Mesodermal cell (in vitro differentiated cells): ENCODE measurements at regions not wholly inside any gene's neighbourhood (a gene's known extent, or its start where the extent isn't known, plus 50 kb on each side); places are given as distances from the start of the nearest gene placed in this dataset.

ENCODE experiments used
- H3K27ac ChIP-seq: 2 replicates; pipeline ENCODE4 v1.7.0; 2013; ENCODE audit warnings: mild to moderate bottlenecking, low read depth, low read length, moderate library complexity; ENCODE audit not compliant: severe bottlenecking
- H3K36me3 ChIP-seq: 2 replicates; pipeline ENCODE4 v1.7.1; 2013; ENCODE audit warnings: mild to moderate bottlenecking, low read length, moderate library complexity; ENCODE audit not compliant: control insufficient read depth, insufficient read depth
- H3K4me1 ChIP-seq: one replicate; pipeline ENCODE4 v1.7.1; 2013; ENCODE audit warnings: mild to moderate bottlenecking, low read length; ENCODE audit not compliant: insufficient read depth, control insufficient read depth, poor library complexity, severe bottlenecking
- H3K4me3 ChIP-seq: 2 replicates; pipeline ENCODE4 v1.7.0; 2013; ENCODE audit warnings: low read length, control low read depth, mild to moderate bottlenecking; ENCODE audit not compliant: insufficient read depth, poor library complexity, severe bottlenecking; ENCODE audit errors: extremely low read depth
- H3K9me3 ChIP-seq: 2 replicates; pipeline ENCODE4 v1.7.1; 2013; ENCODE audit warnings: mild to moderate bottlenecking, low read length, moderate library complexity; ENCODE audit not compliant: control insufficient read depth
- WGBS, 2 experiments: methylation state at CpG; one replicate each; pipeline ENCODE4 v1.1.5; 2013; ENCODE audit warnings: missing lambda C conversion rate in 2 of 2; ENCODE audit not compliant: insufficient coverage in 2 of 2; 5-methylcytosine and 5-hydroxymethylcytosine counted together

DNA sequence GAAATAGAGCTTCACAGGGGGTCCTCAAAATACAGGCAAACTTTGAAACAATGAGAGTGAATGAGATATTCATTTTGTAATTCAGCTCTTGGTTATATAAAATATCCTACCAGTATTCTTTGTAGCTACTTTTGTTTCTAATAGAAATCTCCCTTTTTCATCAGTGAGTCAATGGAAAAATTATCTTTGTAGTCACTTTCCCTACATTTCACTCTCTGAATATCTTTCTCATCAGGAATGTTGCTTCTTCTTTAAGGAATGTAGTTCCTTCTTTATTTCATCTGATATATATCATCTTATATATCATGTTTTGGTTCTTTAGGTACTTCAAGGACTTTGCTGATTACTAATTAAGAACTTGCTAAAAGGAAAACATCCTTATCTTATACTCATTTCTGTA, 280.3 kb upstream of the NUDT12 start:
- Histone ChIP-seq H3K27ac (no peak overlapping the region), H3K36me3 (no peaks in the 10 kb centered on the region), H3K9me3 (no peaks in the 10 kb centered on the region), H3K4me3 (no peak overlapping the region), H3K4me1 (no peaks in the 10 kb centered on the region)

DNA sequence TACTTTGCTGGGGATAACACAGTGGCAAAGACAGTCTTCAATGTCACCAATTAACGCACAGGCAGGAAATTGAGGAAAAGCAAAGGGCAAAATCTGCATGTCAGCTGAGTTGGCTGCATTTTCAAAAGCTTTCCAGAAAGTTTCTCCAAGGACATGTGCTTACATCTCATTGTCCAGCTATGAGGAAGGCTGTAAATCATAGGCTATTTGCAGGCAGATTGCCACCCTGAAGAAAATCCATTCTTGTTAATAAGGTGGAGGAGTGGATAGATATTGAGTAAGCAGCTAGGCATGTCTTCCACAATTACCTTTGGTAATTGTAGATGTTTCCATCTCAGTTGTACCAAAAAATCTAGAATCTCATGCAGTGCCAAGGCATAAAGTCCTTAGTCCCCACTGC, 278.0 kb upstream of the NUDT12 start:
- H3K9me3 ChIP-seq, result no peaks in the 10 kb centered on the region

DNA sequence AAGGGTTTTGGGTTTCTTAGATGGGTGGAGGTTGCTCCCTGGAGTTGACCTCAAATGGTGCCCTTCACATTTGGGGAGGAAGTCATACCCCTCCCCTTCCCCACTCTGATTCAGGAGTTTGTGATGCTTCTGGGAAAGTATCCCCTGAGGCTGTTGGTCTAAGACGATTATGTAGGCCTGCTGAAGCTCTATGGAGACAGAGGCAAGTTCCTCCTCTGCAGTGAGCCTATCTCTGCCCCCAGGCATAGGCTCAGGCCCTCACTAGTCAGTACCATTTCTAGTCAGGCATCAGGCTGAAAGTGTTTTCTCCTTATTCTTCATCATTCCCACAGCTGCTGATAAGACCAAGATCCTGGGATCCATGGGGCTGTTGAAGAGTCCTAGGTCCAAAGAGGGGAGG, 271.6 kb upstream of the NUDT12 start:
- Histone ChIP-seq H3K36me3 (no peaks in the 10 kb centered on the region), H3K4me1 (no peaks in the 10 kb centered on the region), H3K9me3 (no peaks in the 10 kb centered on the region), H3K4me3 (no peak overlapping the region), H3K27ac (no peak overlapping the region)
- 50 to 60% methylated on average over 1 of the region's 1 CpG for WGBS, 2 experiments

More for the DNA sequence above, 278.0 kb upstream of the NUDT12 start:
- Histone ChIP-seq H3K36me3 (no peaks in the 10 kb centered on the region), H3K27ac (no peak overlapping the region), H3K4me3 (no peak overlapping the region), H3K4me1 (no peaks in the 10 kb centered on the region)
- 80 to 93% methylated on average over 1 of the region's 1 CpG for WGBS, 2 experiments

DNA sequence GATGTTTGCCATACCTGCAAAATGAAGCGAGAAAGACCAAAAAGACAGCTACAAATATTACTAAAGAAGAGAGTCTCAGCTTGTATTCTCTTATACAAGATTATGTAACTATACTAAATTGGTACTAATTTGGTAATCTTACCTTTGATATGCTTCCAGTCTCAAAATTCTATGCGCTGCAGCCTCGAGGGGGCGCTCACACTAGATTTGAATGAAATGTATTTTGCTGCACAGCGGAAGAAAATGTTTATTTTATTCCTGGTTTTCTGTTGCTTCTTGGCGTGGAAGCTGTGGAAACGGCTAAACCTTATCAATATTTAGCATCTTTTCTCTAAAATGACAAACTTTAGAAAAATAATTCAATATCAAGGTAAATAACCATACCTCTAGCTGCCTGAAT, 267.0 kb upstream of the NUDT12 start:
- Histone ChIP-seq H3K4me1 (no peaks in the 10 kb centered on the region), H3K4me3 (no peak overlapping the region), H3K36me3 (no peaks in the 10 kb centered on the region), H3K27ac (no peak overlapping the region), H3K9me3 (no peaks in the 10 kb centered on the region)
- WGBS, 2 experiments, result 64 to 100% methylated on average over 1 to 5 of the region's 7 CpGs

DNA sequence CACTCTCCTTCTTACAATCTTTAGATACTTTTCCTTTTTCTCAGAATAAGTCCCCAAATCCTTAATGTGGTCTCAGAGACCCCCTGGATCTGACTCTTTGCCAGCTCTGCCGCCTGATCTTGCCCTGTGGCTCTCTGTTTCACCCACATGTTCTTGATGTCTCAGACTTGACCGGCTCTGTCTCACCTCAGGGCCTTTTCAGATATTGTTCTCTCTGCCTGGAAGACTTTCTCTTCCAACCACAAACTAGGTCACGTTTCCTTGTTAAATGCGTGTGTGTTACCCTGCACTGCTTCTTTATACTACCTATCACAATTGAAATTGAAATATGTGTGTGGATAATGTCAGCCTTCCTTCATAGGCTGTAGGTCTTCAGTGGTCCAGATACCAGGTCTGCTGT, 265.4 kb upstream of the NUDT12 start:
- 90 to 100% methylated on average over 2 of the region's 4 CpGs for WGBS, 2 experiments
- H3K4me1 ChIP-seq, result no peaks in the 10 kb centered on the region
- no peak overlapping the region for H3K27ac ChIP-seq
- H3K4me3 ChIP-seq, result no peak overlapping the region
- no peaks in the 10 kb centered on the region for H3K36me3 ChIP-seq
- H3K9me3 ChIP-seq, result no peaks in the 10 kb centered on the region

DNA sequence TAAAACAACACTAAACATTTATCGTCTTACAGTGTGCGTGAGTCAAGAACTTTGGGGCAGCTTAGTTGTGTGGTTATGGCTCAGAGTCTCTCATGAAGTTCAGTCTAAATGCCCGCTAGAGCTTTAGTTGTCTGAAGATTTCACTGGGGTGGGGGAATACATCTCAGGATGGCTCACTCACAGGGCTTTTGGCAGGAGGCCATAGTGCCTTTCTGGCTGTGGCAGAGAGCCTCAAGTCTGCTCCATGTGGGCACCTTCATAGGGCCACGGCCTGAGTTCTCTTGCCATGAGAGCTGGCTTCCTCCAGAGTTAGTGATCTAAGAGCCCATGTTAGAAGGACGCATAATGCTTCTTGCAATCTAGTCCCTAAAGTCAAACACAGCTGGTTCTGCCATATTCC, 258.8 kb upstream of the NUDT12 start:
- 88 to 93% methylated on average over 4 of the region's 5 CpGs for WGBS, 2 experiments
- Histone ChIP-seq H3K4me1 (no peaks in the 10 kb centered on the region), H3K9me3 (no peaks in the 10 kb centered on the region), H3K27ac (no peak overlapping the region), H3K36me3 (no peaks in the 10 kb centered on the region), H3K4me3 (no peak overlapping the region)

DNA sequence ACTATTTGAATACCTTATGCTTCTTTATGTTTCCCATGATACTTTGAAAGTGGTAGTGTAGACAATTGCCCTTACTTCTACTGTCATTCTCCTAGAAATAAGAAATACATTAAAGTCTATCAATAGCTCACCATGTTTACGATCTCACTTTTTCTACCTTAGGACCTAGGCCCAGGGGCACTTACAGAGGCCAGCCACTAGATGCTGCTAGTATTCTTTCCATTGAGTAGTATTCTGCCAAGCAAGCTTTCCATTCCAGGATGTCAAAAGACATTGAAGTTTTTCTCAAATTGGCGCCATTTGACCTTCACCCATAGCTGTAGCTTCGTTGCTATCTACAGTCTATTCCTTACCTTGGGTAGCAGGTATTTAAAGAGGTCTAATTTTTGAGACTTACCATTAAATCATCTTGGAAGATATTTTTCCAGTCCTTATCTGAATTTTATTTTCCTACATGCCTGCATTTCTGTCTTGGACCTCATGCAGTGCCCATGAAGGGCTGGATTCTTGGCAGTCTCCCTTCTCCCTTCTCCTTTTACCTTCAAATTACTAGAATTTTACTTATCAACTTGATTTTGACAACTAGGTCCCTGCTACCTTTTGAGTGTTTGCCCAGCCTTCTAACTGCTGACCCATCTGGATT, 246.0 kb upstream of the NUDT12 start:
- H3K4me3 ChIP-seq, result no peak overlapping the region
- H3K36me3 ChIP-seq, result no peaks in the 10 kb centered on the region
- WGBS, 2 experiments, result 40 to 45% methylated on average over 1 to 2 of the region's 3 CpGs
- no peaks in the 10 kb centered on the region for H3K9me3 ChIP-seq
- H3K27ac ChIP-seq, result no peak overlapping the region
- peaks cover 21% of the 10 kb centered on the region for H3K4me1 ChIP-seq

DNA sequence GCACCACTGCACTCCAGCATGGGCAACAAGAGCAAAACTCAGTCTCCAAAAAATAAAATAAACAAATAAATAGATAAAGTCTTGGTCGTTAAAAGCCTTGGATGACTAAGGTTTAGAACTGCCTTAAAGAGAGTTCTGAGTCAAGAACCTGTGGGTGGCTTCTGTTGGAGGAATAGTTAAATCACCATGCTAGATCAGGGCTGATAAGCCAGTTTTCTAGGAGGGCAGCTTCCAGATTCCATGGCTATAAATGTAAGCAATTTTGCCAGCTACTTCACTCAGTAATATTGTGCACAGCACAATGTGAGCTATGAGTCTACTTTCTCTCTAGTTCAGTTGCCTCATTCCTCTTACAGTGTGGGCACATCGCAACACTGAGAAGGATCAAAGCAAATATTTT, 242.1 kb upstream of the NUDT12 start:
- Histone ChIP-seq H3K27ac (no peak overlapping the region), H3K4me3 (no peak overlapping the region), H3K9me3 (no peaks in the 10 kb centered on the region), H3K36me3 (no peaks in the 10 kb centered on the region), H3K4me1 (peaks cover 21% of the 10 kb centered on the region)
- no CpG with 5 or more reads among the region's 2 CpGs for WGBS, 2 experiments

DNA sequence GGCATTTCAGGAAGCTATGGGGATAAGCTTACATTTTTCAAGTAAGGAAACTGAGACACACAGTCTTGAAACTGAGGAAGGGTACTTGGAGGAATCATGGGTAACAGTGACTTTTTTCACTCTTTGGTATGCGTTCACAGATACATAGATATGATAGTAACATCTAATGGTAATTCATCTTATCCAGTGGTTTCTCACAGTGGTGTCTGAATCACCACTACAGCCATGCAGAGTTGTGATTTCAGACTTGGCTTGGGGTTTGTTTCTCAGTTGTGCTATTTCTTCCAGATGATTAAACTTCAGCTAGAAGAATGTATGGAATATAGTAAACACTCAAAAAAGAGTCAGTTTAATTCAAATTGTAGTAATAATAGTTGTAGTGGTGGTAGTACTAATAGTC, 239.1 kb upstream of the NUDT12 start:
- H3K27ac ChIP-seq, result no peak overlapping the region
- H3K36me3 ChIP-seq, result no peaks in the 10 kb centered on the region
- no CpG with 5 or more reads among the region's 1 CpG for WGBS, 2 experiments
- peaks cover 14% of the 10 kb centered on the region for H3K4me1 ChIP-seq
- H3K9me3 ChIP-seq, result no peaks in the 10 kb centered on the region
- no peak overlapping the region for H3K4me3 ChIP-seq

DNA sequence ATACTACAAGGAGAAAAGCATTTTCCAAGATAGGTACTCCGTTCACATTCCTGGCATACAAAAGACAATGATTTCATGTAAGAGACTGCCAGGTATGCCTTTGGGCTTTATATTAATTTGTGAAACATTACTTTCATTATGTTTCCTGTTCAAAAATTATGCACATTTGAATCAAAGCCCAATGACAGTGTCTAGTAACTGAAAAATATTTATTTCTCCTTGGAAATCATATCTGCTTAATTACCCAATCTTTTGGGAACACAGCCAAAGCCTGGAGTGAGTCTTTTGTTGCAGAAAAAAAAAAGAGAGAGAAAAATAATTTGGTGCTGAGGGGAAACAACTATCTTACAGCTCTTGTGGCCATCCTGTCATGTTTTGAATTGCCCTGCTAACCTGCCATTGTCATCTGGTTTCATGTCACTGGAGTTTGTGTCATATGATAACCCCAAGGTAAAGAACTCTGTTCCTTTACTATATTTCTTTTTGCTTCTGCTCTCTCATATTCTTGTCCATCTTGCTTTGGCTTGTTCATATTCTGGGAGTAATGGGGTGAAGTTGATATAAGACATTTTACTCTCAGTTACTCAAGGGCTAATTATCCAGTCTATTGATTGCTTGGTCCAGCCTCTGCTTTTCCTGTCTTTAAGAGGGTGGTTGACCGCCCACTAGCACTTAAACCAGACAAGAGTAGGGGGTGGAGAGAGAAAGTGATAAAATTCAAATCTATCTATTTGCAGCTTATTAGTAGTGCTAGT, 238.3 kb upstream of the NUDT12 start:
- H3K36me3 ChIP-seq, result no peaks in the 10 kb centered on the region
- H3K4me1 ChIP-seq, result peaks cover 13% of the 10 kb centered on the region
- no peaks in the 10 kb centered on the region for H3K9me3 ChIP-seq
- WGBS, 2 experiments, result no CpG with 5 or more reads among the region's 2 CpGs
- H3K27ac ChIP-seq, result no peak overlapping the region
- H3K4me3 ChIP-seq, result no peak overlapping the region

DNA sequence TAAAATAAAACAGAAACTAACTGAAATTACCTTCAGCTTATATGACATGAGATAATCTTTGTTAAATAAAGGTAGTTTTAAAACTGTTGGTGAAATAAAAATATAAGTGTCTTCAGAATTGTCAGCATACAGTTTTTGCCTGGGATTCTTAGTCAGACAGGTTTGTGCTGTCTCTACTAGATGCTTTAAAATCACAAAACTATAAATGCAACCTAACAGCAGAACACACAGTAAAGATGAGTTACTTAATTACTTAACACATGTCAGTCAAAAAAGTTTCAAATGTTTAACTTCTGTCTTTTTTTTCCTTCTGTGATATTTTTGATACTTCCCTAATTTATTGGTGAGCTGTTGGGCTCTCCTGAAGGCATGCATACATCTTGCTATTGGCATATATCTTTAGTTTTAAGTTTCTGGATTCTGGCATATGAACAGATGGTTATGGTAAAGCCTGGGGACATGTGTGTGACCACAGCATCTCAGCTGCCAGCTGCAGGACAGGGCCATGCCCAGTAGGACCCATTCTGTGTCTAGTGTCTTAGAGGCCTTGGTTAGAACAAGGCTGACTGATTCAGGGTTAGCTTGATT, 231.1 kb upstream of the NUDT12 start:
- Histone ChIP-seq H3K27ac (no peak overlapping the region), H3K9me3 (peaks cover 7% of the 10 kb centered on the region), H3K4me1 (no peaks in the 10 kb centered on the region)

More for the DNA sequence above, 231.1 kb upstream of the NUDT12 start:
- H3K36me3 ChIP-seq, result no peaks in the 10 kb centered on the region
- H3K4me3 ChIP-seq, result no peak overlapping the region
